ENCODE measurements at regions not wholly inside any gene's neighbourhood (a gene's known extent, or its start where the extent isn't known, plus 50 kb on each side); places are given as distances from the start of the nearest gene placed in this dataset.
"Not testable (repeated sequence)": the region's sequence is repeated elsewhere in the genome, so short reads cannot be mapped to it uniquely, and the experiment has no call there.

DNA sequence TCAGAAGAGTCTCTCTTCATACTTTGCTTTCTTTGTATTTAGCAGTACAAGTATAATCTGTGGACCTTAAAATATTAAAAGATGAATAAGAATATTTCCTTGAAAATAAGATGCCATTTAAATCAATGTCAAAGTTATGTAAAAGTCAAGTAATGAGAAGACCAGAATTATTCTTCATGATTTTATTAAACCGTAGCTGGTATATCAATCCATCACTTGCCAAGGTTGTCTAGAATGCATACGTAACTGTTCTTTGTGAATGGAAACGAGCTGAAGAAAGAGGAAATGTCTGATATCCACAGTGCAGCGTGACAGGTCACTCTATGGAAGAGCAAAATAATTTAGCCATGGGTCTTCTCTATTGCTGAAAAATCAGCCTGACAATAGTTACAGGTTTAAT lies 488.7 kb upstream of the CCNG1 start:
- ATAC-seq (no peak), DNase-seq (no peak)
- Histone ChIP-seq H3K36me3 (ENCODE audit: control insufficient read depth, insufficient read depth, low read length) (no peaks in the 10 kb centered on the region), H3K27me3 (ENCODE audit: control insufficient read depth, insufficient read depth, low read length) (no peaks in the 10 kb centered on the region), H3K4me1 (ENCODE audit: control insufficient read depth, insufficient read depth, low read length) (no peaks in the 10 kb centered on the region), H3K4me3 (ENCODE audit: low read length) (no peak overlapping the region), H3K27ac (ENCODE audit: low read length) (no peak overlapping the region), H3K9me3 (ENCODE audit: control insufficient read depth, insufficient read depth, low read length) (no peaks in the 10 kb centered on the region)
- peaks cover 15 to 21% of the 10 kb centered on the region in 2 donors for H3K9me3 Mint-ChIP-seq
- H3K27me3 Mint-ChIP-seq (ENCODE audit: low read depth in 2 of 2) = no peaks in the 10 kb centered on the region
- no peaks in the 10 kb centered on the region for H3K4me1 Mint-ChIP-seq
- WGBS (ENCODE audit: insufficient coverage) = 63% methylated on average over 4 of the region's 4 CpGs
- TF ChIP-seq, protein P1, sequence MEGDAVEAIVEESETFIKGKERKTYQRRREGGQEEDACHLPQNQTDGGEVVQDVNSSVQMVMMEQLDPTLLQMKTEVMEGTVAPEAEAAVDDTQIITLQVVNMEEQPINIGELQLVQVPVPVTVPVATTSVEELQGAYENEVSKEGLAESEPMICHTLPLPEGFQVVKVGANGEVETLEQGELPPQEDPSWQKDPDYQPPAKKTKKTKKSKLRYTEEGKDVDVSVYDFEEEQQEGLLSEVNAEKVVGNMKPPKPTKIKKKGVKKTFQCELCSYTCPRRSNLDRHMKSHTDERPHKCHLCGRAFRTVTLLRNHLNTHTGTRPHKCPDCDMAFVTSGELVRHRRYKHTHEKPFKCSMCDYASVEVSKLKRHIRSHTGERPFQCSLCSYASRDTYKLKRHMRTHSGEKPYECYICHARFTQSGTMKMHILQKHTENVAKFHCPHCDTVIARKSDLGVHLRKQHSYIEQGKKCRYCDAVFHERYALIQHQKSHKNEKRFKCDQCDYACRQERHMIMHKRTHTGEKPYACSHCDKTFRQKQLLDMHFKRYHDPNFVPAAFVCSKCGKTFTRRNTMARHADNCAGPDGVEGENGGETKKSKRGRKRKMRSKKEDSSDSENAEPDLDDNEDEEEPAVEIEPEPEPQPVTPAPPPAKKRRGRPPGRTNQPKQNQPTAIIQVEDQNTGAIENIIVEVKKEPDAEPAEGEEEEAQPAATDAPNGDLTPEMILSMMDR (IDR thresholded peaks at IDR 0.05) = no peak
- no peak overlapping the region for H3K27ac Mint-ChIP-seq
- H3K4me3 Mint-ChIP-seq = no peak overlapping the region
- H3K36me3 Mint-ChIP-seq = peaks cover 6% of the 10 kb centered on the region
- intact Hi-C loops (cut with micrococcal nuclease) = no loop called here

DNA sequence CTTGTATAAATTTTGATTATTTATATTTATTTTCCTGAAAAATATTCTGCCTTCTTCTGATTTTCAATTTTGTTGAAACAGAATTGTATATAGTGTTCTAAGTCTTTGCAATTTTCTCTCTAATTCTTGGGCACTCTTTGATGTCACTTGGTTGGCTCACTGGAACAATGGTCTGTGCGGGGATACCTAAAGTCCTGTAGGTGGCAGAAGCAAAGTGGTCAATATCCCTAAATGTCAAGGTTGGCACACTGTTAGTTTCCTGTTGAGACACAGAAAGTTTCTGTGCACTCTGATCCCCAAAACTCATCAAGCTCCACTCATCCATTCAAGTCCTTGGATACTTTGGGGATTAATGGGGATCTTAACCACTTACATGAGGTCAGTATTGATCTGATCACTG lies 480.8 kb upstream of the CCNG1 start:
- H3K4me3 Mint-ChIP-seq = no peak overlapping the region

DNA sequence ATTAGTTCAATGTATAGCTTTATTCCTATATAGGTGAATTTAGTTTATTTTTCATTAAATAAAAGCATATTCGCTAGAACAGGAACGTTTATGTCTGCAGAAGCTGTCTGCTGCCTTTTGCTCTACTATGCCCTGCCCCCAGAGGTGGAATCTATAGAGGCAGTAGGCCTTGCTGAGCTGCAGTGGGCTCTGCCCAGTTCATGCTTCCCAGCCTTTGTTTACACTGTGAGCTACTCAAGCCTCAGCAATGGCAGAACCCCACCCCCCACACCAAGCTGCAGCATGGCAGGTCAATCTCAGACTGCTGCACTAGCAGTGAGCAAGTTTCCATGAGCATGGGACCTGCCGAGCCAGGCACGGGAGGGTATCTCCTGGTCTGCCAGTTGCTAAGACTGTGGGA lies 473.3 kb upstream of the CCNG1 start:
- H3K4me1 Mint-ChIP-seq; intact Hi-C loops (cut with micrococcal nuclease); ATAC-seq; H3K4me3 Mint-ChIP-seq; H3K27ac ChIP-seq (ENCODE audit: low read length); DNase-seq; H3K36me3 Mint-ChIP-seq; H3K36me3 ChIP-seq (ENCODE audit: control insufficient read depth, insufficient read depth, low read length); H3K4me3 ChIP-seq (ENCODE audit: low read length); H3K27ac Mint-ChIP-seq; H3K4me1 ChIP-seq (ENCODE audit: control insufficient read depth, insufficient read depth, low read length); H3K27me3 Mint-ChIP-seq (ENCODE audit: low read depth in 2 of 2); H3K9me3 ChIP-seq (ENCODE audit: control insufficient read depth, insufficient read depth, low read length); H3K27me3 ChIP-seq (ENCODE audit: control insufficient read depth, insufficient read depth, low read length): not testable (repeated sequence)
- WGBS (ENCODE audit: insufficient coverage) = 81% methylated on average over 4 of the region's 4 CpGs
- H3K9me3 Mint-ChIP-seq = peaks cover 13 to 18% of the 10 kb centered on the region in 2 donors

More for the DNA sequence above, 480.8 kb upstream of the CCNG1 start:
- Histone ChIP-seq H3K4me1 (ENCODE audit: control insufficient read depth, insufficient read depth, low read length) (no peaks in the 10 kb centered on the region), H3K9me3 (ENCODE audit: control insufficient read depth, insufficient read depth, low read length) (no peaks in the 10 kb centered on the region), H3K4me3 (ENCODE audit: low read length) (no peak overlapping the region), H3K27me3 (ENCODE audit: control insufficient read depth, insufficient read depth, low read length) (no peaks in the 10 kb centered on the region), H3K27ac (ENCODE audit: low read length) (no peak overlapping the region), H3K36me3 (ENCODE audit: control insufficient read depth, insufficient read depth, low read length) (no peaks in the 10 kb centered on the region)
- no peak for DNase-seq
- H3K36me3 Mint-ChIP-seq = no peaks in the 10 kb centered on the region
- H3K27ac Mint-ChIP-seq = no peak overlapping the region
- 92% methylated on average over 1 of the region's 1 CpG for WGBS (ENCODE audit: insufficient coverage)
- TF ChIP-seq, protein P1 (IDR thresholded peaks at IDR 0.05) = no peak
- H3K4me1 Mint-ChIP-seq = no peaks in the 10 kb centered on the region
- no peak for ATAC-seq
- intact Hi-C loops (cut with micrococcal nuclease) = no loop called here
- H3K27me3 Mint-ChIP-seq (ENCODE audit: low read depth in 2 of 2) = no peaks in the 10 kb centered on the region
- H3K9me3 Mint-ChIP-seq = peaks cover 12% of the 10 kb centered on the region in 2 donors

DNA sequence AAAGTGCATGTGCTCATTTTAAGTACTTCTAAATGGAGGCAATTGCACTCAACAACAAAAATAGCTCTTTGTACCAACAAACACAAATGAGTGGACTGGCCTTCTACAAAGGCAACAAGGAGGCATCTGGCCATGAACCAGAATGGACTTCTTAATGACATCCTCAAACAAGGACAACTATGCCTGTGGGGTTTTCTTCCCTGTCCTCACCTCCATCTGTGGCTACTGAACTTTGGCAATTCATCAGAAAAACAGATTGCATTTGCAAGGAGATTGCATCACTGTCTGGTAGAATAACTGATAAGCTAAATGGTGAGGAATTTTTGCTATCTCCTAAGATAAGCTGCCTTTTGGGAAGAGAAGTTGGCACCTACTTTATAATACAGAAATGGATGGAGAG lies 447.3 kb upstream of the CCNG1 start:
- TF ChIP-seq, protein P1 (IDR thresholded peaks at IDR 0.05) = no peak
- no peak overlapping the region for H3K4me3 Mint-ChIP-seq
- Histone ChIP-seq H3K9me3 (ENCODE audit: control insufficient read depth, insufficient read depth, low read length) (peaks cover 3% of the 10 kb centered on the region), H3K27me3 (ENCODE audit: control insufficient read depth, insufficient read depth, low read length) (no peaks in the 10 kb centered on the region), H3K4me3 (ENCODE audit: low read length) (no peak overlapping the region), H3K27ac (ENCODE audit: low read length) (no peak overlapping the region), H3K4me1 (ENCODE audit: control insufficient read depth, insufficient read depth, low read length) (no peaks in the 10 kb centered on the region), H3K36me3 (ENCODE audit: control insufficient read depth, insufficient read depth, low read length) (no peaks in the 10 kb centered on the region)
- H3K9me3 Mint-ChIP-seq = peaks cover 12 to 18% of the 10 kb centered on the region in 2 donors
- H3K27ac Mint-ChIP-seq = no peak overlapping the region
- H3K4me1 Mint-ChIP-seq = no peaks in the 10 kb centered on the region
- no peak for ATAC-seq
- H3K27me3 Mint-ChIP-seq (ENCODE audit: low read depth in 2 of 2) = no peaks in the 10 kb centered on the region
- no peak for DNase-seq
- no peaks in the 10 kb centered on the region for H3K36me3 Mint-ChIP-seq
- intact Hi-C loops (cut with micrococcal nuclease) = no loop called here

All from natural killer cell (primary cell).